Peyer's patch (tissue), 4 donors: ENCODE measurements at regions not wholly inside any gene's neighbourhood (a gene's known extent, or its start where the extent isn't known, plus 50 kb on each side); places are given as distances from the start of the nearest gene placed in this dataset.

ENCODE experiments used
- CTCF ChIP-seq, 6 experiments: fragments of 450-650 bp in 4 of 6; fragments of 200-600 bp in 2 of 6; sonication (generic) in 1 of 6; IDR thresholded peaks; one replicate each; pipeline ENCODE4 v1.5.1; 2017 to 2019; ENCODE audit warnings: antibody characterized with exemption in 6 of 6, mild to moderate bottlenecking in 3 of 6, moderate library complexity in 1 of 6
- POLR2A ChIP-seq, 2 donors: fragments of 450-650 bp; IDR thresholded peaks; one replicate each; pipeline ENCODE4 v1.5.1; 2017; ENCODE audit warnings: antibody characterized with exemption in 2 of 2, mild to moderate bottlenecking in 2 of 2, moderate library complexity in 2 of 2

GRCh38 chr5:88033191-88033590, 235.5 kb downstream of the TMEM161B start:
- TF ChIP-seq CTCF (IDR thresholded peaks at IDR 0.05) (no peak), POLR2A (IDR thresholded peaks at IDR 0.05) (no peak)
